Subcutaneous abdominal adipose tissue (tissue), 5 donors: ENCODE measurements at regions not wholly inside any gene's neighbourhood (a gene's known extent, or its start where the extent isn't known, plus 50 kb on each side); places are given as distances from the start of the nearest gene placed in this dataset.

Source experiments
- H3K27ac ChIP-seq: one replicate; pipeline ENCODE4 v1.7.0; 2013; ENCODE audit warnings: low read depth, mild to moderate bottlenecking, inconsistent platforms, low read length, moderate library complexity
- H3K27me3 ChIP-seq, 5 donors: one replicate each; pipeline ENCODE4 v1.7.0; 2013; ENCODE audit warnings: low read length in 5 of 5, inconsistent platforms in 1 of 5; ENCODE audit not compliant: control insufficient read depth in 5 of 5, insufficient read depth in 4 of 5
- H3K36me3 ChIP-seq, 5 donors: one replicate each; pipeline ENCODE4 v1.7.0; 2013; ENCODE audit warnings: low read length in 5 of 5; ENCODE audit not compliant: control insufficient read depth in 5 of 5, insufficient read depth in 5 of 5
- H3K4me1 ChIP-seq, 5 donors: one replicate each; pipeline ENCODE4 v1.7.0; 2013; ENCODE audit warnings: low read length in 5 of 5, mild to moderate bottlenecking in 3 of 5, moderate library complexity in 1 of 5; ENCODE audit not compliant: control insufficient read depth in 5 of 5, insufficient read depth in 5 of 5
- H3K4me3 ChIP-seq, 5 donors: one replicate each; pipeline ENCODE4 v1.7.0; 2013; ENCODE audit warnings: low read length in 5 of 5, low read depth in 1 of 5
- H3K9ac ChIP-seq, 5 donors: one replicate each; pipeline ENCODE4 v1.7.0; 2013; ENCODE audit warnings: low read length in 5 of 5, mild to moderate bottlenecking in 4 of 5, moderate library complexity in 3 of 5
- H3K9me3 ChIP-seq, 5 donors: one replicate each; pipeline ENCODE4 v1.7.0; 2013; ENCODE audit warnings: low read length in 5 of 5; ENCODE audit not compliant: control insufficient read depth in 5 of 5
- donor health status: healthy.
- donor health status: healthy.
- donor health status: healthy.
- donor health status: healthy.
- donor health status: healthy.

- Histone ChIP-seq H3K9ac (no peak overlapping the region), H3K4me1 (no peaks in the 10 kb centered on the region)
Measured at GRCh38 chr4:159743971-159744370, 641.1 kb downstream of the RAPGEF2 start.

GRCh38 chr4:159747983-159748382 is 645.1 kb downstream of the RAPGEF2 start:
- Histone ChIP-seq H3K4me1 (no peaks in the 10 kb centered on the region), H3K27me3 (no peaks in the 10 kb centered on the region), H3K9me3 (peaks cover 0 to 20% (median 4%) of the 10 kb centered on the region in 5 donors), H3K36me3 (no peaks in the 10 kb centered on the region), H3K27ac (no peak overlapping the region), H3K4me3 (no peak overlapping the region), H3K9ac (no peak overlapping the region)

More at GRCh38 chr4:159743971-159744370, 641.1 kb downstream of the RAPGEF2 start:
- H3K4me3 ChIP-seq: no peak overlapping the region
- no peaks in the 10 kb centered on the region for H3K27me3 ChIP-seq
- no peak overlapping the region for H3K27ac ChIP-seq
- H3K9me3 ChIP-seq: peaks cover 0 to 13% (median under 1%) of the 10 kb centered on the region in 5 donors
- no peaks in the 10 kb centered on the region for H3K36me3 ChIP-seq

GRCh38 chr4:159748834-159749444 is 646.1 kb downstream of the RAPGEF2 start:
- Histone ChIP-seq H3K27ac (no peak overlapping the region), H3K4me1 (no peaks in the 10 kb centered on the region), H3K27me3 (no peaks in the 10 kb centered on the region), H3K9ac (no peak overlapping the region), H3K9me3 (peaks cover 0 to 20% (median 5%) of the 10 kb centered on the region in 5 donors), H3K36me3 (no peaks in the 10 kb centered on the region), H3K4me3 (no peak overlapping the region)

- Histone ChIP-seq H3K4me1 (no peaks in the 10 kb centered on the region), H3K36me3 (no peaks in the 10 kb centered on the region), H3K27ac (no peak overlapping the region), H3K4me3 (no peak overlapping the region), H3K9me3 (peaks cover 0 to 8% (median 5%) of the 10 kb centered on the region in 5 donors), H3K9ac (no peak overlapping the region), H3K27me3 (no peaks in the 10 kb centered on the region)
Measured at GRCh38 chr4:159757499-159757898, 654.6 kb downstream of the RAPGEF2 start.

- H3K4me1 ChIP-seq: no peaks in the 10 kb centered on the region
- H3K9ac ChIP-seq: no peak overlapping the region
- peaks cover 0 to 8% (median 5%) of the 10 kb centered on the region in 5 donors for H3K9me3 ChIP-seq
- H3K27ac ChIP-seq: no peak overlapping the region
- H3K36me3 ChIP-seq: no peaks in the 10 kb centered on the region
- H3K4me3 ChIP-seq: no peak overlapping the region
- no peaks in the 10 kb centered on the region for H3K27me3 ChIP-seq
Measured at GRCh38 chr4:159758061-159758460, 655.2 kb downstream of the RAPGEF2 start.

- H3K36me3 ChIP-seq: no peaks in the 10 kb centered on the region
- H3K4me3 ChIP-seq: no peak overlapping the region
- no peaks in the 10 kb centered on the region for H3K4me1 ChIP-seq
- no peaks in the 10 kb centered on the region for H3K9me3 ChIP-seq
- H3K27ac ChIP-seq: no peak overlapping the region
- H3K9ac ChIP-seq: no peak overlapping the region
- H3K27me3 ChIP-seq: no peaks in the 10 kb centered on the region
Measured at GRCh38 chr4:159762672-159763071, 659.8 kb downstream of the RAPGEF2 start.

GRCh38 chr4:159764343-159764952 is 661.6 kb downstream of the RAPGEF2 start:
- Histone ChIP-seq H3K36me3 (no peaks in the 10 kb centered on the region), H3K4me1 (no peaks in the 10 kb centered on the region), H3K4me3 (no peak overlapping the region)

GRCh38 chr4:159765382-159765781 is 662.5 kb downstream of the RAPGEF2 start:
- Histone ChIP-seq H3K36me3 (no peaks in the 10 kb centered on the region), H3K27ac (no peak overlapping the region), H3K9ac (no peak overlapping the region), H3K9me3 (no peaks in the 10 kb centered on the region), H3K4me3 (no peak overlapping the region), H3K27me3 (no peaks in the 10 kb centered on the region), H3K4me1 (no peaks in the 10 kb centered on the region)

More at GRCh38 chr4:159764343-159764952, 661.6 kb downstream of the RAPGEF2 start:
- no peaks in the 10 kb centered on the region for H3K9me3 ChIP-seq
- H3K27ac ChIP-seq: no peak overlapping the region
- no peaks in the 10 kb centered on the region for H3K27me3 ChIP-seq
- no peak overlapping the region for H3K9ac ChIP-seq

- Histone ChIP-seq H3K9me3 (no peaks in the 10 kb centered on the region), H3K9ac (no peak overlapping the region), H3K4me3 (no peak overlapping the region), H3K4me1 (no peaks in the 10 kb centered on the region), H3K27me3 (no peaks in the 10 kb centered on the region), H3K27ac (no peak overlapping the region), H3K36me3 (no peaks in the 10 kb centered on the region)
Measured at GRCh38 chr4:159766241-159766640, 663.4 kb downstream of the RAPGEF2 start.

- H3K9me3 ChIP-seq: no peaks in the 10 kb centered on the region
- no peaks in the 10 kb centered on the region for H3K4me1 ChIP-seq
- no peak overlapping the region for H3K9ac ChIP-seq
- H3K4me3 ChIP-seq: no peak overlapping the region
- no peak overlapping the region for H3K27ac ChIP-seq
- H3K27me3 ChIP-seq: no peaks in the 10 kb centered on the region
- H3K36me3 ChIP-seq: no peaks in the 10 kb centered on the region
Measured at GRCh38 chr4:159767406-159767805, 664.5 kb downstream of the RAPGEF2 start.
